ENCODE measurements at regions not wholly inside any gene's neighbourhood (a gene's known extent, or its start where the extent isn't known, plus 50 kb on each side); places are given as distances from the start of the nearest gene placed in this dataset.
A peak's percentile ranks its signal among the peaks of the same experiment; 100 is the strongest.

DNA sequence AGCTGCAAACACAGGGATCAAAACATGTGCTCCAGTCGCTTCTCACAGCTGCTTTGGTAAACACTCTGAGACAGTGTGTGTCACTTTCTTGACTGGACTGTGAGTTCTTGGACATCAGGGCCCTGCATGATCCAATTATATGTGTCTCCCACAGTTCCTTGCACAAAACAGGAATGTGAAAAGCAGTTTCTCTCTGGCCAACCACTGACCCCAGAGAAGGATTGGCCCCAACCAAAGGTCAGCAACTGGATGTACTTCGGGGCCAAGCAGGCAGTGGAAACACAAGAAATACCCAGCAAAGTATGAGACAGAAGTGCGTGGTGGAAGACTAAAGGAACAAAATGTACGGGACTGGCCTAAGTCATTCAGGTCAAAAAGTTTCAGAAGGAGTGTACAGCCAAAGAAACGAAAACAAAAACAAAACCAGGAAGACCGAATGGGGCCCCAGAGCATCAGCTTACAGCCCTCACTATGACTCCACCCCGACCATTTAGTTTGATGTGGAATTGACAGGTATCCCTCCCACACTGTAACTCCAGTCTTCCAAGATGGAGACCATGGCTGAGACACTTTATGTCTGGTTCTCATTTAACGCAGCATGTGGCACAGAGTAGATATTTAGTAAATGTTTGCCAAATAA is 76.7 kb upstream of the LPP start:
- DNase-seq = no peak

DNA sequence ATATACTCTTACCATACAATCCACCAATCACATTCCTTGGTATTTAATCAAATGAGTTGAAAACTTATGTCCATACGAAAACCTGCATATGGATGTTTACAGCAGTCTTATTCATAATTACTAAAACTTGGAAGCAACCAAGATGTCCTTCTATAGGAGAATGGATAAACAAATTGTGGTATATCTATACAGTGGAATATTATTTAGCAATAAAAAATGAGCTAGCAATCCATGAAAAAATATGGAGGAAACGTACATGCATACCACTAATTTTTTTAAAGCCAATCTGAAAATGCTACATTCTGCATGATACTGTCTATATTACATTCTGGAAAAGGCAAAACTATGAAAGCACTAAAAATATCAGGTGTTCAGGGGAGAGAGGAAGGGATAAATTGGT is 73.9 kb upstream of the LPP start:
- no peak for DNase-seq

DNA sequence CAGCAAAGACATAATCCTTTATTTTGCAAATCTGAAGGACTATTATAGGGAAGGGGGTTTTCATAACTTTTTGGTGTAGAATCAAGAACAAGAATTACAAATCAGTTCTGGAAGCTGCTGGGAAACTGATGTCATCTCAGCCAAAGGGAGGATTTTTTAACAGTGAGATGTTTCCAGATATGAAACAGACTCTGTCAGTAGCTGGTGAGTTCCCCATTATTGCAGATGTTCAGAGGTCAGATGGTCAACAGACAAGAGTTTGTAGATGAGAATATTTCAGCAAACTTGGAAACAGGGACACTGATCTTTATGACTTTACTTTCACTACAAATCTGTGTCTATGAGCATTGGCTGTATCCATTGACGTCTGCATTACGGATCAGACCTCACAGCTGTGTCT is 71.9 kb upstream of the LPP start:
- no peak for DNase-seq

DNA sequence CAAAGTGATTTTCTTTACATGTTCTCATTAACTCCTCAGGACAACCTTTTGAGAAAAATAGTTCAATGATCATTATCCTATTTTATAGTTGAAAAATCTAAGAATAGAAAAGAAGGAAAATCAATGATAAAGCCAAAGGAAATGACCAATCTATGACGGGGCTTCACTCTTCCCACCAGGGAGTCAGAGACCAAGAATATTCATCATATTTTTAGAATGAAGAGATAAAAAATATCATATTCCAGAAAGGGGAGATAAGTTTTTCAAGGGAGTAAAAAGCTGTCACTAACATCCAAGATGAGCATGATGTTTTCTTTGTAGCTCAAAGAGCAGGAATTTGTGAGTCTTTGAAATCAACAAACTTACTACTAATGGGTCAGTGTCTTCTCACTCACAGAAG is 71.5 kb upstream of the LPP start:
- no peak for DNase-seq

DNA sequence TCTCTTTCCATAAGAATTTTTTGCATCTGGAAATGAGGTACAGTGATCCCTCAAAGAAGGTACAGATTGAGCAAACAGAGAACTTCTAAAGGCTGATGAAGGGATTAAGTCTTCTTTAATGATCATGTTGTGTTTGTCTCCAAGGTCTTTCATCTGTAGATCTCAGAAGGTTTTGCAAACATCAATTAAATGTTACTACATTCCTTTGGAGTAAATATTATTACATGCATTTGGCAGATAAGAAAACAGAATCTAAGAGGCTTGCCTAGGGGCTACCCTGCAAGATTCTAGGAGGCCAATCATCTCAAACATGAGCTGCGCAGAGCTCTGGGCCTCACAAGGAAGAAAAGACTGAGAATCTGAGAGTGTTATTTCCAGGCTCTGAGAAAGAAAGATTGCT is 70.9 kb upstream of the LPP start:
- no peak for DNase-seq

DNA sequence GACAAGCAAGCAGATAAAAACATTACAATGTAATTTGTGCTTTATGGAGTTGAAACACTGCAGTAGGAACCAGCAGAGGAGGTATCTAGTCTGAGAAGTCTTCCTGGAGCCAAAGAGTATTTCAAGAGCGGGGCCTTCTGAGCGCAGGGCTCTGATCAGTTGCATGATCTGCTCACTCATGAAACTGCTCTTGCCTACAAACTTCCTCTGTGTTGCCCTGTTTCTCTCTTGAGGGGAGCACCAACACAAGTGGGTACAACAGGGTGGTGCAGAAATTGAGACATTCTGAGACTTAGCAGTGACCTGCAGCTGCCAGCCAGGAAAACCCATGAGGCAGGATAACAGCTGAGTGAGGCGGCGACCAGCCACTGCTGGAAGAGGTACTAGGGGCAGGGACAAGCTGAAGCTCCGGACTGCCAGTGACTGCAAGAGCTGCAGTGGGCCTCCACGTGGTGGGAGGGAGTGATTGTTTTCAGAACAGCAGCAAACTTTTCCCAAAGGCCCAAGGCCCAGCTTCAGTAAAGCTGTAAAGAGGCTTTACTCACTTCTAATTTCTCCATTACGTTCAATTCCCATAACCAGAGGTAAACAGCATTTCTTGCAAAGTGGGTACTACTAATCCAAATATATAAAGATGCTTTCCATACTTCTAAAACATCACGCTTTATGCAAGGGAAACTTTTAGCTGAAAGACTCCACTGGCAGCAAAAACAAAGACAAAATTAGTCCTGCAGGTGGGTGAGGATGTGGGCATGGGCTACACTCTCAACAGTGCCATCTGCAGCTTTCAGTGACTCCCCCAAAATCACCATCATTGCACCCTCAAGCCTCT is 69.0 kb upstream of the LPP start:
- no peak for DNase-seq

DNA sequence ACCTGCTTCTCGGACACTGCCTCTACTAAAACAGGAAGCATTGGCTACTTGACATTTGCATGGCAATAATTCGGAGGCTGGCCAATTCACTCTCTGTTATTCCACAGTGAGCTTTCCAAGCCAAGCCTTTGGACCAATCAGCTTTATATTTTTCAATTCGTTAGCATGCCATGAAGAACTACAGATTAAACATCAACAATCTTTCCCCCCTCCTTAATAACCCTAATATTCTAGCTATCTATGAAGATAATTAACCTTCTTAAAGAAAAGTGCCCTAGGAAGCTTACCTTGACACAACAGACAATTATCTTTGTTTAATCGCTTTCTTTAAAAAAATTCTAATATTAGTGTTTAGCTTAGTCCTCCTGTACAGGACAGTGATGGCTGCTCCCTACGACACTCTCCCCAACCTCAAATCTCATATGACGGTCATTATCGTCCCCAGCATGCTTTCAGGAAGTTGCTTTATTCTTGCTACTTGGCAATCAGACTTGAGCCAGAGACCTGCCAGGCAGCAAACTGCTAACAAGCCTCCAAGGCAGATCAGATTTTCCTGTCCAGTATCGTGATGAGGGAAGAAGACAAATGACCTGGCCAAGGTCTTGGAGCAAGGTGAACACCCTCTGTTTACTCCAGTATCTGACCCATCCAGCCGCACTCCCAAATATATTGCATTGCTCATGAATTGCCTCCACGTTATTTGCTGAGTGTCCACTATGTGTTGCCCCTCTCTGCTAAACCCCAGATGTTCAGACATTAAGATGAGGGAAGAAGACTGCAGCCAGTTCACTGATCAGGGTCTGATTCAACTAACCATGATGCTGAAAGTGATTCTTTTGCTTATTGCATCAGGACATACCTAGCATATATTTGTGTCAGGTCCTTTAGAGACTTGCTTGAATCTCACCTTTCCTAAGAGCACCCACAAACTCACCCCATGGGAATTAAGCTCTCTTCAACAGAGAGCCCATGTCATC is 68.1 kb upstream of the LPP start:
- DNase-seq = no peak

DNA sequence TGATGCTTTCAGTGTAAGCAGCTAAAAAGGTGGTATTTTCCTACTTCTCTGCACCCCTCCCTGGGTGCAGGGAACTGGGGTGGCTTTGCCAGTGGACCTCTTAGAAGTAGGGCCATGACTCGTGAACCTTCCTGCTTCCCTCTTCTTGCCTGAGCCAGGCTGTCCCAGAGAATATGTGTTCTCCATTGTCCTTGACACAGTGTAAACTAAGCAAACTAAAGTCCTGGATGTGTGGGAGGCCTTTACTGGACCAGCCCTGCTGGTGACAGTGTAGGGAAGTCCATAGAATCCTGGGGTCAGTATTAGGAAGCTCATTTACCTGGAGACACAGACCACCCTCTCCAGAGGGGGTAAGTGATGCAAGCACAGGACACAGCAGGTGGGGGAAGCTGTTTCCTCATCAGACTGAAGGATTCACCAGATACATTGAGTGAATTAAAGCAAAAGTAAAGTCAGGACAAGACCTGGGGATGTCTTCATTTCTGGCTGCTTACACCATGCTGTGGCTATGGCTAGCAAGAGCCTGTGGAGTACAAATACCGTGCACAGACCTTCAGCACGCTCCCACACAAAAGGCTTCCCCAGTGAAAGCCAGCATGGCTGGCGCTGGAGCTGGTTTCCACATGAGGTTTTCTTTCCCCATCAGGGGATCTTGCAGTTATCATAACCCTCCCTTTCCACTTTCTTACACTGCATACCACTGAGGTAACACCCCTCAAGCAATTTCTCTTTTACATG is 64.8 kb upstream of the LPP start:
- DNase-seq = no peak

DNA sequence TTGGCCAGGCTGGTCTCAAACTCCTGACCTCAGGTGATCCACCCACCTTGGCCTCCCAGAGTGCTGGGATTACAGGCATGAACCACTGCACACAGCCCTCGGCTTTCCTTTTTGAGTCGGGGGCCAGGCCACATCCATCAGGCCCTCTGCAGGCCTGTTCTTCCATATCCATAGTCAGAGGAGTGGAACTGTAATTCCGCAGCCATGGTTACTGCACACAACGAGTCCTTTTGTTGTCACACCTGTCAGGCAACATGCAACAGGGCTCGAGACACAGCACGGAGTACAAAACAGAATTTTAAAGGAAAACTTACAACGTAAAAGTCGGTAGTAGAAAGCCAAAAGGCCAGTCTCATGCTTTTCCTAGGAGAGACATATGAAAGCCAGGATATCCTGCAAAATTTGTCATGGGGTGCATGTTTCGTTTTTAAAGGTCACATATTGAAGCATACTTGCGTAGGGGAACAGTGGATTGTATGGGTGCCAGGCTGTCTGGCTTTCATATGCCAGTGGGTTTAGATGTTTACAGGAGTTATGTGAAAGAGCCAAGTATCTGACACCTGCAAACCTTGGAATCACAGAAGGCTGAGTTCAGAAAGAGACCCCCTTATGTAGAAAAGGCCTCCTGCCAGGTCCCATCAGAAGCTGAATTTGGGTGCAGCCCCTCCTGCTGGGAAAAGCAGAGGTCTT is 63.2 kb upstream of the LPP start:
- peak; percentile 91 for DNase-seq

DNA sequence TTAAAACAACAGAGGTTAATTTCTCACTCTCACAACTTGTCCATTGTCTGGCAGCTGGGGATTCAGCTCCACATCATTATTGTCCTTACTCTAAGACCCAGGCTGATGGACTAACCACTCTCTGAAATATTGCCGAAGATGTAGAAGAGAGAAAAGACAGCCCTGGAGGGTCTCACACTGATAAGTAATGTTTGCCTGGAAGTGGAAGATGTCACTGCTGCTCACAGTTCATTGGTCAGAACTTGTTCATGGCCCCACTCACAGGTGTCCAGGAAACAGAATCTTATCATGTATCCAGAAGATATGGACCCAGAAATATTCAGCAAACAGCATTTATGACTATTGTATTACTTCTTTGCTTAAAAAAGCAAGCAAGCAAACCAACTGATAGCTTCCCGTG is 62.2 kb upstream of the LPP start:
- DNase-seq = no peak

DNA sequence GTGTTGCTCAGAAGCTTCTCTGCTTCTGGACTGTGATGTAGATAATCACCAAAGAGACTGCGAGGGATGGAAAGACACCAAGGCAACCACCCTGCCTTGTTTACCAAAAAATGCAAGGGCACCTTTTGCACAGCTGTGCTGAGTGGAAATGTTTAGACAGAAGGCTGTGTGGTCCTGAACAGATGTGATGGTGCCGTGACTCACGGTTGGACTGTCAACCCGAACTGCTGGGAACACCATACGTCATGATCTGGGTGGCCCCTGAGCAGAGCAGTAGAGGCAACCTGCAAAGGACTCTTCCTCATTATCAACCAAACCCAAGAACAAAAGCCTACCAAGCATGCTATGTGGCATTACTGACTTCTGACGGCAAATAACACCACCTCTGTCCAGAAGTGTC is 61.3 kb upstream of the LPP start:
- no peak for DNase-seq

DNA sequence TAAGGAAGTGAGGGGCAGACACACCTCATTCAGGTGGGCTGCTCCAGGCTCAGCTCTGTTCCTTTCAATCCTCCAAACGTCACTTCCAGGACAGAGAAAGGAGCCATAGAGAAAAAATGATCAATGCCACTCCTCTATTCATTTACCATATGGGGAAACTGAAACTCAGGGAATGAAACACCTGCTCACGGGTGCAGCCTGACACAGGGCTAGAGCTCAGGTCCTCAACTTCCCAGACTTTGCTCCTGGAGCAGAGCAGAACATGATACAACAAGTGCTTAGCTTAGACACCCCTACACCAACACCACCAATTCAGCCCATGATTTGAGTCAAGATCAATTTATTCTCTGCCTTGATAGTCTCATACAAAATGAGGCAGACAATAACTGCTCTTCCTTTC is 58.5 kb upstream of the LPP start:
- DNase-seq = no peak

DNA sequence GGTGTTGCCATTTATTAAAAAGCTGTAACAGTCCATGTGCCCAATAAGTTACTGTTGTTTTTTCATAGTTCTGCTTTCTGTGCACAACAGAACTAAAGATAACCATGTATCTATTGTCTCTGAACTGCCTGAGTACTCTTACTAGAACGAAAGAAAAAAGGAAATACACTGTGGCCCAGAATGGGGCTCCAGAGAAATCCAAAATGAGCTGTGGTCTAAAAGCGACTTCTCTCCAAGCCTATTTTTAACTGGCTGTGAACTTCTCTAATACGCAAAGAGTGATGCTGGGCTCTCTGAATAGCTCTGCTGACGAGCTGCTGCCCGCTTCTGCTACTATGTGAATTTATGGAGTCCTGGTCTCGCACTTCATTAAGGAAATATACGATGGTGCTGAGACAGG is 56.2 kb upstream of the LPP start:
- DNase-seq = no peak

DNA sequence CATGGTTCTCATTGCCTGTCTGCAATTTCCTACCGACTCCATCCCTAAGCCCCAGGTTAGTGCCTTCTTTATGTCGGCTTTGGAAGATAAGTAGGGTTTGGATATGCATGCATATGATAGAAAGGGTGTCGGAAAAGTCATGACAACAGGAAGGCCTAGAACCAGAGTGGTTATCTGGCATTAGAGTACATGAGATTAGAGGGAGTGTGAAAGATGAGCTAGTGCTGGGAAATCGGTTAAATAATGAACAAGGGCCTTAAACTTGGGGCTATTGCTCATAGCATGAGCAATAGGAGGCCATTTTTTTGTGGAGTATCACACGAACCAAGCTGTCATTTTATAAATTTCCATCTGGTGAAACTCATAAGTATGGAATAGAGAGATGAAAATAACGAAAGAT is 54.0 kb upstream of the LPP start:
- DNase-seq = no peak

DNA sequence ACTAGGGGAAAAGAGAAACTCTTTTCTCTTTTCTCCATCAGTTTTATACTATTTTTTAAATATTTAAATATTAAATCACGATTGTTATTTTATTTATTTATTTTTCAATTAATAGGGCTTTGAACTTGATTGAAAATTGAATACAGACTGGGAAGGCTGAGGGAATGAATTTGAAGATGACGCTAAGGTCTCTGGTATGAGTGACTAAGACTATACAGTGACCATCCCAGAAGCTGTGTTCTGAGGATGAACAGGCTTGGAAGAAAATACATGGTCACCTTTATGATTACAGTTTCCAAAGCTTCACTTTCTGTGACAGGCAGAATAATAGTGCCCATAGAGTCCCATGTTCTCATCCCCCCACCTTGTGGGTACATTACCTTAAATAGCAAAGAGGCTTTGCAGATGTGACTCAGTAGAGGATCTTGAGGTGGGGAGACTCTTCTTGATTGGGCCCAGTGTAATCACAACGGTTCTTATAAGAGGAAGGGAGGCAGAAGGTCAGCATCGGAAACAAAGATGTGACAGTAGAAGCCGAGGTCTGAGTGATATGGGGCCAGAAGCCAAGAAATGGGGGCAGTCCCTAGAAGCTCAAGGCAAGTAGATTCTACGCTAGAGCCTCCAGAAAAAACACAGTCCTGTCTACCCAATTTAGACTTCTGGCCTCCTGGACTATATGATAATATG is 51.0 kb upstream of the LPP start:
- DNase-seq = no peak

DNA sequence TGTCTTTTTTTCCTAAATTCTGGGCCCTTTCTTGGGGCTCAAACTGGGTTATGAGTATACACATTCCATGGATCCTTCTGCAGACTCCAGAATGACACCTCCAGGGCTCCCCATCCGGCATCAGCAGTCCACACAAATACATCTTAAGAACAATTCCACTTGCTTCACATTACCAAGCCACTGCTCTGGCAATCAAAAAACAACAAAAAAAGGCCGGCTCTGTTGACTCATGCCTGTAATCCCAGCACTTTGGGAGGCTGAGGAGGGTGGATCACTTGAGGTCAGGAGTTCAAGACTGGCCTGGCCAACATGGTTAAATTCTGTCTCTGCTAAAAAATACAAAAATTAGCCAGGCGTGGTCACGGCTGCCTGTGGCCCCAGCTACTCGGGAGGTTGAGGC is 49.9 kb upstream of the LPP start:
- no peak for DNase-seq
